COLO668 (cell line): ENCODE measurements at regions not wholly inside any gene's neighbourhood (a gene's known extent, or its start where the extent isn't known, plus 50 kb on each side); places are given as distances from the start of the nearest gene placed in this dataset.

Experiments used
- DNase-seq: peaks from one replicate; lab custom pipeline; 2025; ENCODE audit not compliant: unreplicated experiment; lab: John Stamatoyannopoulos, UW

GRCh38 chr5:58357799-58358500 lies 101.9 kb downstream of the PLK2 start:
- no peak for DNase-seq

DNA sequence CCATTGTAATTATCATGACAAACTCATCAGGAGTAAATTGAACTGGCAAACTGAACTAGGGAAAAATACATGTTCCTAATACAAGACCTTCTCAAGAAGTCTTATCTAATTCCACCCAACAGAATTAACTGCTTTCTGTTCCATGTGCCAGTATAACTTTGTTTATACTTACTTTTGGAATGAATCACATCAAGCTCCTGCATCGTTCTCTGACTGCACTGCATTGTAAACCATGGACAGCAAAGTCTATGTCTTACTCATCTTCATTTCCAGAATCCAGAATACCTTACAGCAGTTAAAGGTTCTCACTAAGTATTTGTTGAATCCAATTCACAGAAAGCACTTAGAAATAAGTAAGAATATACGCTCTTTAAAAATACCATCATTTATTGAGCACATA lies 102.8 kb downstream of the PLK2 start:
- no peak for DNase-seq

GRCh38 chr5:58356662-58357061 lies 103.2 kb downstream of the PLK2 start:
- no peak for DNase-seq

GRCh38 chr5:58354827-58355226 lies 105.1 kb downstream of the PLK2 start:
- DNase-seq: no peak

- no peak for DNase-seq
Measured at GRCh38 chr5:58353992-58354391, 105.9 kb downstream of the PLK2 start.

GRCh38 chr5:58351190-58351589 lies 108.7 kb downstream of the PLK2 start:
- no peak for DNase-seq

DNA sequence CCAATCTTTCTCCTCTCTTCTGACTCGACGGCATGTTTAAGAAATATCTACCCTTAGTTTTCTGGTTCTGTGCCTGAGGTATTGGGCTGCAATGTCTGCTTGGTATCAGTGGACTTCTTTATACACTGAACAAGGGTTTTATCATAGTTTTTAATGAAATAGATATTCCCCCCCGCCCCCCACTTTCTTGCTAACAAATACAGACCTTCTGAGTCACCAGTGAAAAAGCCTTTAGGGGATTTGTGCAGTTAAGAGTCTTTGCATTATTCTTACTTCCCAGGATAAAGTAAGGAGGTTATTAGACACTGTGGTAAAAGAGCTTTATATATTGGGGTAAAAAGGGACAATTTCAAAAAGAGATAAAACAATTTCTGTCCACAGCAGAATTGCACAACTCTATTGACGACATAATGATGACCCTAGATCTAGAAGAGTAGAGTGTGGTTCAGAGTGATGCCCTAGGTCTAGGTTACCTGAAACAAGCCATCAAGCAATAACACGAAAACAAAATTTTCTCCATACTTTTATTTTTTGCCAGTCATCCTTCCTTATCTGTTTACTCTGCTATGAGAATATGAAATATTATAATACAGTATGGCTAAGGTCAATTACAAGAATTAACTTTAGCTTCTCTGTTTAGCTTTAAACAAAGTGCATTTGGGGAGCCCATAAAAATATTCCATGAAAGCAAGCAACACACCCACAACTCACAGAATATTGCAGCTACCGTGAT lies 110.7 kb downstream of the PLK2 start:
- DNase-seq: no peak

- DNase-seq: no peak
Measured at GRCh38 chr5:58346041-58346440, 113.8 kb downstream of the PLK2 start.

DNA sequence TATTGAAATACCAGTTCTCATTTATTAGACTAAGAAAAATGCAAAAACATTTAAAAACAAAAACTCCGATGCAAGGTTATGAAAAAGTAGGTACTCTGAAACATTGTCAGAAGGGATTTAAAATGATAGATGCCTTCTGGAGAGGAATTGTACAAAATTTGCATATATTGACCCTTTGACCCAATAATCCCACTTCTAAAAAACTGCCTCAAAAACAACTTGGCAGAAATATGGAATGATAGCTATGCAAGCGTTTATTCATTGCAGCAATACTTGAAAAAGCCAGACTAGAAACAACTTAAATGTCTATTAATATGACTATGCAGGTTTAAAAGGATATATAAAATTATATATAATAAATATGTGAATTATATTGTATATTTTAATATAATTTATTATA lies 118.4 kb downstream of the PLK2 start:
- DNase-seq: no peak

GRCh38 chr5:58335518-58335917 lies 124.4 kb downstream of the PLK2 start:
- no peak for DNase-seq

GRCh38 chr5:58334035-58334434 lies 125.9 kb downstream of the PLK2 start:
- DNase-seq: no peak

GRCh38 chr5:58330781-58331180 lies 129.1 kb downstream of the PLK2 start:
- no peak for DNase-seq

DNA sequence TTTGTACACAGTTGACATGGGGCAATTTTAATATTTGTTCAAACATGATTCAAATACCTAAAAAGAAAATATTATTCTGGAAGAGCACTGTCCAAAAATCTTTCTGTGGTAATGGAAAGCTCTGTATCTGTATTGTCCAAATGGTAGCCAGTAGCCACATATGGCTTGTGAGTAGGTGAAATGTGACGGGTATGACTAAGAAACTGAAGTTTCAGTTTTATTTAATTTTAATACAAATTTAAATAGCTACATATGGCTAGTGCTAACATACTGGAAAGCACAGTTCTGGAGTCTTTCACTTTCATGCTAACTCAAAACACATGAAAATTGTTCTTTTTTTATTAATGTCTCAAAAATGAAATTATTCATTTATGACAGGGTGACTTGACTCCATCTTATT lies 132.6 kb downstream of the PLK2 start:
- DNase-seq: no peak

- no peak for DNase-seq
Measured at GRCh38 chr5:58326022-58326421, 133.9 kb downstream of the PLK2 start.

DNA sequence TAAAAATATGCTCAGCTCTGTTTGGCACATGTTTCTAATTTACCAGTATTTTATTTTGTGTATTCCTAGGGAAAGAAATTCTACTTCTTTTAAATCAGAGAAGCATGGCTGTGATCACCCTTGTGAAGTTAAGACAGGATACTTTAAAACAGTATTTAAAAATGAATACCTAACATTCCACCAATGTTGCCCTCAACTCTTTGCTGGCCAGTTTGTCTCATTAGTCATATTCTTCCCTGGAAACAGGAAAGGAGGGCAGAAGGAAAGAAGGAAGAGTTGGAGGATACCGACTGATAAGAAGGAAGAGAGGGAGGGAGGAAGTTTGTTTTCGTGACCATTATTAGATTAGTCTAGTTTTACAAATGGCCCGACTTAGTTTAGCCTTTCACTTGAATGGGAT lies 137.4 kb downstream of the PLK2 start:
- no peak for DNase-seq

- no peak for DNase-seq
Measured at GRCh38 chr5:58318468-58318867, 141.4 kb downstream of the PLK2 start.

GRCh38 chr5:58317808-58318207 lies 142.1 kb downstream of the PLK2 start:
- no peak for DNase-seq

GRCh38 chr5:58317009-58317408 lies 142.9 kb downstream of the PLK2 start:
- DNase-seq: no peak

- DNase-seq: no peak
Measured at GRCh38 chr5:58315794-58316193, 144.1 kb downstream of the PLK2 start.

DNA sequence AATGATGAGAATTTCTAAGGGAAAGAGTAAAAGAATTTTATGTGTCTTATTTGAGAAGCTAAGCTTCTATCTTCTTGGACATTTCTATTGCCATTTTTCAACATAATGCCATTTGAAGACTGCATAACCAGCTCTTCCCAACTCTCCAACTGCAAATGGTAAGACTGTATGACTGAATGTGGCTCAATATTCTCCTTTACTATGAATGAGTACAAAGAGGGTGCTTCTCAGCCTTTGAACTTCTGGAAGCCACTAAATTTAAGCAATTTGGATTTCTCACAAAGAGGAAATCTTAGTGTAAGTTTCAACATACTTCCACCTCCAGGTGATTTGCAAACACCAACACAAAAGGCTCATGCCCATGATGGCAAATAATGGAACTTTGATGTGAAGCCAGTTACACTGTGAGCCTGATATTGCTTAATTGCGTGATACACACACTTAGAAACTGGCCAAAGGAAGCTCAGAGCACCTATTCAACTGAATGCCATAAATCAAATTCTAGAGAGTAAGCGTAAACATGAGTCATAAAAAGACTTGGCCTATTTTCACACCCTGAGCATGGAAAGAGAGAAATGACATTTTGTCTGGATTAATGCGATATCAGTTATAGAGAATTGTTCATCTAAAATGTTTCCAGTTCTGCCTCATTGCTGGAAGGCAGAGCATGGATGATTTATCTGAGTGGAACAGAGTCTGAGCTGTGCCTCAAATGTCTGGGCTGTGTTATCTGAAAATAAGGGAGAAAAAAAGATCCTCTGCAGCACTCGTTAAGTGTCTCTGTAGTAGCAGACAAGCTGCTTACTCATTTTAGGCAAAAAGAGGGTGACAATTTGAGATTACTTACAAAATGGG lies 145.3 kb downstream of the PLK2 start:
- no peak for DNase-seq

DNA sequence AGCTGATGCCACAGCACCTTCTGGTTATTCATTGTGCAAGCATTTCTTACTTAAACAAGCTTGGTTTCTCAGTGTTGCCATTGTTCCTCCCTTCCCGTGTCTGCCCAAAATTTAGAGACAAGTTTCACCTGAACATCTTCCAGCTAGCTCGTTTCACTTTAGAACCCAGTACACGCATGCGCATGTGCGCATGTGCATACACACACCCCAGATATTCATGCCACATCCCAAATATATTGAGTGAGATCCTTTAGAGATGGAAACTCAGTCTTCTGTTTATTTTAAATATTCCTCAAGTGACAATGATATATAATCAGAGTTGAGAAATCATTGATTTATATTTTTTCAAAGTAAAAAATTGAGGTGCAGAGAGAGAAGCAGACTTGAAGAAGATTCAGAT lies 147.6 kb downstream of the PLK2 start:
- no peak for DNase-seq

DNA sequence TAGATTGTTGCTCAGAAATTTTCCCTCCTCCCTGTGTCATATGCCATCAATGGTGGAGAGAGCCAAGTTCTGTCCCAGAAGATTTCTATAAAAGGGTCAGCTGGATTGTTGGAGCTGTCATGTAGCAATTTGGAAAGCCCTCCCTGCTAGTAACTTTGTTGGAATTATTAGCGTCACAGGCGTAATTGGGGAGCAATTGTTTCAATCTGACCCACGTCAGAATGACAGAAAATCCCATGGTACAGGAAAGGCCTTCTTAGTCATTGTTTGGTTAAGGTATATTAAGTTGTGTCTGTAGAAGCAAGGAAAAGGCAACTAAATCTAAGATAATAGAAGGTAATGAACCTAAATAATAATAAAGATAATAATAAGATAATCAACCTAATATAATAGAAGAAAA lies 148.4 kb downstream of the PLK2 start:
- no peak for DNase-seq
